ENCODE measurements at regions not wholly inside any gene's neighbourhood (a gene's known extent, or its start where the extent isn't known, plus 50 kb on each side); places are given as distances from the start of the nearest gene placed in this dataset.

- Histone ChIP-seq H3K36me3 (no peaks in the 10 kb centered on the region), H3K4me3 (no peak overlapping the region), H3K4me1 (no peaks in the 10 kb centered on the region), H3K27ac (no peak overlapping the region), H3K9me3 (peaks cover 0 to 10% (median 2%) of the 10 kb centered on the region in 4 donors), H3K27me3 (peaks cover 0 to 43% (median 20%) of the 10 kb centered on the region in 3 donors)
- intact Hi-C loops (cut with DNase I): no loop called here
- TF ChIP-seq POLR2AphosphoS5 (IDR thresholded peaks at IDR 0.05) (no peak), CTCF (IDR thresholded peaks at IDR 0.05) (no peak)
- DNase-seq: no peak
- 81 to 84% methylated on average over 29 of the region's 29 CpGs for WGBS, 2 donors
These were observed 502.9 kb downstream of the BRD1 start for GRCh38 chr22:49324527-49325491.

GRCh38 chr22:49323751-49324415, 503.8 kb downstream of the BRD1 start:
- no peaks in the 10 kb centered on the region for H3K36me3 ChIP-seq
- no peaks in the 10 kb centered on the region for H3K4me1 ChIP-seq
- H3K4me3 ChIP-seq: no peak overlapping the region
- peaks cover 0 to 45% (median 20%) of the 10 kb centered on the region in 3 donors for H3K27me3 ChIP-seq
- no peak for DNase-seq
- peaks cover 0 to 10% (median 2%) of the 10 kb centered on the region in 4 donors for H3K9me3 ChIP-seq
- intact Hi-C loops (cut with DNase I): no loop called here
- H3K27ac ChIP-seq: no peak overlapping the region
- TF ChIP-seq POLR2AphosphoS5 (IDR thresholded peaks at IDR 0.05): no peak
- no peak for TF ChIP-seq EP300 (IDR thresholded peaks at IDR 0.05)
- TF ChIP-seq CTCF (IDR thresholded peaks at IDR 0.05): no peak
- 74 to 82% methylated on average over 20 of the region's 20 CpGs for WGBS, 2 donors

- H3K4me1 ChIP-seq: no peaks in the 10 kb centered on the region
- peaks cover 0 to 10% (median 2%) of the 10 kb centered on the region in 4 donors for H3K9me3 ChIP-seq
- WGBS, 2 donors: 66 to 83% methylated on average over 11 of the region's 11 CpGs
- H3K27me3 ChIP-seq: peaks cover 0 to 50% (median 20%) of the 10 kb centered on the region in 3 donors
- no peak overlapping the region for H3K27ac ChIP-seq
- intact Hi-C loops (cut with DNase I): no loop called here
- no peak for DNase-seq
- no peak overlapping the region for H3K4me3 ChIP-seq
- TF ChIP-seq CTCF (IDR thresholded peaks at IDR 0.05) (no peak), POLR2A (IDR thresholded peaks at IDR 0.05) (no peak), EP300 (IDR thresholded peaks at IDR 0.05) (no peak), POLR2AphosphoS5 (IDR thresholded peaks at IDR 0.05) (no peak)
- H3K36me3 ChIP-seq: no peaks in the 10 kb centered on the region
These were observed 504.6 kb downstream of the BRD1 start for GRCh38 chr22:49322861-49323622.

DNA sequence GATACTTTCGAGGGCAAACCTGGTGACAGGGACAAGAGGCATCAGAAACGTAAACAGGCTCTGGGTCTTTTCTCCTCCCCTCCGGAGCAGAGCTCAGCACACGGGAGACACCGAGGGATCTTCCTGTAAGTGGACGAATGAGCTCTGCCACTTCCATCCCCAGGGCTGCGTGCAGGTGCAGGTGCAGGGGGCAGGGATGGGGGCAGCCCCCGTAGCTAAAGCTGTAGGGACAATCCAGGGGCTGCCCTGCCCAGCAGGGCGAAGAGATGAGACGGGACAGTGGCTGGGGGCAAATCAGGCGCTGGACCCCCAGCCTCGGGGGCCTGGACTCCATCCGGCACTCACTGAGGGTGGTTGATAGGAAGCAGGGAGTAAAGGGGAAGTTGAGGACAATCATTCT, 505.4 kb downstream of the BRD1 start:
- no peak for DNase-seq
- Histone ChIP-seq H3K27ac (no peak overlapping the region), H3K9me3 (peaks cover 0 to 6% (median 1%) of the 10 kb centered on the region in 4 donors), H3K4me1 (no peaks in the 10 kb centered on the region), H3K4me3 (no peak overlapping the region), H3K27me3 (peaks cover 0 to 50% (median 20%) of the 10 kb centered on the region in 3 donors), H3K36me3 (no peaks in the 10 kb centered on the region)
- TF ChIP-seq POLR2AphosphoS5 (IDR thresholded peaks at IDR 0.05) (no peak), EP300 (IDR thresholded peaks at IDR 0.05) (no peak), CTCF (IDR thresholded peaks at IDR 0.05) (no peak), POLR2A (IDR thresholded peaks at IDR 0.05) (no peak)
- intact Hi-C loops (cut with DNase I): no loop called here
- WGBS, 2 donors: 68% methylated on average over 13 of the region's 13 CpGs
